Mammary epithelial cell (primary cell): ENCODE measurements at regions not wholly inside any gene's neighbourhood (a gene's known extent, or its start where the extent isn't known, plus 50 kb on each side); places are given as distances from the start of the nearest gene placed in this dataset.
A peak's percentile ranks its signal among the peaks of the same experiment; 100 is the strongest.

Experiments used
- CTCF ChIP-seq, 2 donors: IDR thresholded peaks in 1 of 2; conservative IDR thresholded peaks in 1 of 2; 2 replicates each; pipeline ENCODE4 v1.5.1; 2011 to 2012; ENCODE audit warnings: inconsistent platforms in 2 of 2, low read length in 2 of 2, mild to moderate bottlenecking in 2 of 2, control low read depth in 1 of 2, low read depth in 1 of 2; ENCODE audit not compliant: insufficient read depth in 1 of 2; ENCODE audit errors: extremely low read depth in 1 of 2
- EZH2 ChIP-seq: IDR thresholded peaks from 2 replicates; pipeline ENCODE4 v1.6.1; 2012; ENCODE audit warnings: low read length, inconsistent platforms, borderline replicate concordance

GRCh38 chr13:30551189-30551588, 66.5 kb upstream of the USPL1 start:
- TF ChIP-seq CTCF (conservative IDR thresholded peaks at IDR 0.05 in 1 of 2, IDR thresholded peaks at IDR 0.05 in 1 of 2; ENCODE audit: extremely low read depth in 1 of 2, insufficient read depth in 1 of 2, low read depth in 1 of 2, low read length in 2 of 2) (peak; percentile 28 to 56), EZH2 (no peak)
